HepG2 (cell line): ENCODE measurements at regions not wholly inside any gene's neighbourhood (a gene's known extent, or its start where the extent isn't known, plus 50 kb on each side); places are given as distances from the start of the nearest gene placed in this dataset.

Experiments used
- ARID4A ChIP-seq: sonication (generic); formaldehyde crosslinking; IDR thresholded peaks from 2 replicates; pipeline ENCODE4 v1.5.0; 2020; ENCODE audit warnings: mild to moderate bottlenecking, missing genetic modification reagents, borderline replicate concordance
- CSRNP1 ChIP-seq: sonication (generic); formaldehyde crosslinking; IDR thresholded peaks from 2 replicates; pipeline ENCODE4 v1.8.1; 2023; ENCODE audit warnings: mild to moderate bottlenecking, missing genetic modification reagents
- E2F1 ChIP-seq: sonication (generic); formaldehyde crosslinking; IDR thresholded peaks from 2 replicates; pipeline ENCODE4 v1.5.0; 2020; ENCODE audit warnings: missing genetic modification reagents
- ELF4 ChIP-seq: sonication (generic); formaldehyde crosslinking; IDR thresholded peaks from 2 replicates; pipeline ENCODE4 v1.5.0; 2020; ENCODE audit warnings: missing genetic modification reagents, mild to moderate bottlenecking, moderate library complexity, borderline replicate concordance
- HNRNPL ChIP-seq: fragments of 200-400 bp; formaldehyde crosslinking; IDR thresholded peaks from 2 replicates; pipeline ENCODE4 v1.6.1; 2017; ENCODE audit warnings: mild to moderate bottlenecking, low read depth, low read length
- JUND ChIP-seq: sonication (generic); formaldehyde crosslinking; IDR thresholded peaks from 2 replicates; pipeline ENCODE4 v1.8.0; 2022; ENCODE audit warnings: mild to moderate bottlenecking, missing genetic modification reagents
- NFIC ChIP-seq: IDR thresholded peaks from 2 replicates; pipeline ENCODE4 v1.6.1; 2012; ENCODE audit warnings: mild to moderate bottlenecking, low read length, inconsistent platforms
- PTBP1 ChIP-seq: fragments of 200-400 bp; formaldehyde crosslinking; IDR thresholded peaks from 2 replicates; pipeline ENCODE4 v1.6.1; 2018; ENCODE audit warnings: low read length, low read depth; ENCODE audit not compliant: poor library complexity, severe bottlenecking
- ZBTB20 ChIP-seq: sonication (generic); formaldehyde crosslinking; IDR thresholded peaks from 2 replicates; pipeline ENCODE4 v1.8.1; 2023; ENCODE audit warnings: missing genetic modification reagents, low read depth, mild to moderate bottlenecking, borderline replicate concordance
- ZFP1 ChIP-seq: IDR thresholded peaks from 2 replicates; pipeline ENCODE4 v1.6.1; 2016
- ZSCAN5A ChIP-seq: sonication (generic); formaldehyde crosslinking; IDR thresholded peaks from 2 replicates; pipeline ENCODE4 v1.8.0; 2022; ENCODE audit warnings: mild to moderate bottlenecking, missing genetic modification reagents, borderline replicate concordance
- TF ChIP-seq, protein P1 (sequence below): IDR thresholded peaks from 2 replicates; pipeline ENCODE4 v1.6.1; 2016; ENCODE audit warnings: low read depth, borderline replicate concordance
- TF ChIP-seq, protein P2 (sequence below): sonication (generic); formaldehyde crosslinking; IDR thresholded peaks from 2 replicates; pipeline ENCODE4 v1.4.0; 2020; ENCODE audit warnings: missing genetic modification reagents

DNA sequence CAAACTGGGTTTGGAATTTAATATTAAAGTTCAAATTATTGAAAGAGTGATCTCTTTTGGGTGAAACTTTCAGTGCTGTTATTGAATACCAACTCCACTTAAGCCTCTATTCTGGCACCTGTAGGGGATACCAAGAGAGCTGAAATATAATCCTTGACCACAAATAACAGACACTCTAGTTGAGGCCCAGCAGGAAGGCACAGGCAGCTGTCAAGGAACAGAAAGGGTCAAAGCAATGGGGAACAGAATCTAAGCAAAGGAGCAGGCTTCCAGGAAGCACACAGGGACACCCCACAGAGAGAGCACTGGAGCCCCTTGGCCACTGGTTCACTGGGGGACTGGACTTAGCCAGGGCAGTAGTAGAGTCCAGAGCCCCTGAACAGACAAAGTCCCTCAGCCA, 120.9 kb upstream of the SFSWAP start (continued):
- no peak for TF ChIP-seq E2F1 (CRISPR knock-in tag)
- no peak for TF ChIP-seq ELF4 (CRISPR knock-in tag)
- TF ChIP-seq CSRNP1 (CRISPR knock-in tag): no peak
- TF ChIP-seq ZSCAN5A (CRISPR knock-in tag): no peak
- TF ChIP-seq PTBP1: no peak
- TF ChIP-seq HNRNPL: no peak
- TF ChIP-seq ZBTB20 (CRISPR knock-in tag): no peak
- TF ChIP-seq, protein P1, sequence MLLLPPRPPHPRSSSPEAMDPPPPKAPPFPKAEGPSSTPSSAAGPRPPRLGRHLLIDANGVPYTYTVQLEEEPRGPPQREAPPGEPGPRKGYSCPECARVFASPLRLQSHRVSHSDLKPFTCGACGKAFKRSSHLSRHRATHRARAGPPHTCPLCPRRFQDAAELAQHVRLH (CRISPR knock-in tag): no peak
- no peak for TF ChIP-seq NFIC
- no peak for TF ChIP-seq ARID4A (CRISPR knock-in tag)
- TF ChIP-seq, protein P2, sequence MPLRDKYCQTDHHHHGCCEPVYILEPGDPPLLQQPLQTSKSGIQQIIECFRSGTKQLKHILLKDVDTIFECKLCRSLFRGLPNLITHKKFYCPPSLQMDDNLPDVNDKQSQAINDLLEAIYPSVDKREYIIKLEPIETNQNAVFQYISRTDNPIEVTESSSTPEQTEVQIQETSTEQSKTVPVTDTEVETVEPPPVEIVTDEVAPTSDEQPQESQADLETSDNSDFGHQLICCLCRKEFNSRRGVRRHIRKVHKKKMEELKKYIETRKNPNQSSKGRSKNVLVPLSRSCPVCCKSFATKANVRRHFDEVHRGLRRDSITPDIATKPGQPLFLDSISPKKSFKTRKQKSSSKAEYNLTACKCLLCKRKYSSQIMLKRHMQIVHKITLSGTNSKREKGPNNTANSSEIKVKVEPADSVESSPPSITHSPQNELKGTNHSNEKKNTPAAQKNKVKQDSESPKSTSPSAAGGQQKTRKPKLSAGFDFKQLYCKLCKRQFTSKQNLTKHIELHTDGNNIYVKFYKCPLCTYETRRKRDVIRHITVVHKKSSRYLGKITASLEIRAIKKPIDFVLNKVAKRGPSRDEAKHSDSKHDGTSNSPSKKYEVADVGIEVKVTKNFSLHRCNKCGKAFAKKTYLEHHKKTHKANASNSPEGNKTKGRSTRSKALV: no peak
- no peak for TF ChIP-seq JUND
- no peak for TF ChIP-seq ZFP1
- TF ChIP-seq, all 625 proteins: peak for 0
